H1 (cell line): ENCODE measurements at regions not wholly inside any gene's neighbourhood (a gene's known extent, or its start where the extent isn't known, plus 50 kb on each side); places are given as distances from the start of the nearest gene placed in this dataset.

Source experiments
- CTCF ChIA-PET: fragments of 300-600 bp; sonication (Branson Sonifier 250); formaldehyde crosslinking; loops from one replicate; lab custom pipeline; 2021; ENCODE audit not compliant: partially characterized antibody; lab: Charles Lee
- POLR2A ChIA-PET: fragments of 300-600 bp; sonication (Branson Sonifier 250); formaldehyde crosslinking; loops from one replicate; lab custom pipeline; 2021; ENCODE audit warnings: inconsistent platforms; ENCODE audit not compliant: partially characterized antibody; lab: Charles Lee
- DNase-seq, 2 experiments: peaks; one replicate each; pipeline versions ENCODE4 v3.0.0 to v3.0.0-alpha.2; 2010 to 2022; ENCODE audit warnings: low spot score in 2 of 2, low read depth in 1 of 2, mixed read lengths in 1 of 2
- FAIRE-seq: peaks from 2 replicates; lab custom pipeline; 2011; peaks lifted over from hg19 to GRCh38; lab: Jason Lieb, UNC
- H2AFZ ChIP-seq: 2 replicates; pipeline ENCODE4 v1.8.1; 2012; ENCODE audit warnings: low read length, inconsistent platforms
- H2AK5ac ChIP-seq: 2 replicates; pipeline ENCODE4 v1.6.1; 2013; ENCODE audit warnings: low read depth, low read length
- H2BK120ac ChIP-seq: replicated peaks from 2 replicates; pipeline ENCODE3; 2013; ENCODE audit warnings: low read depth, low read length, inconsistent platforms
- H2BK12ac ChIP-seq: 2 replicates; pipeline ENCODE4 v1.6.1; 2013; ENCODE audit warnings: low read depth, low read length
- H2BK15ac ChIP-seq: 2 replicates; pipeline ENCODE4 v1.6.1; 2013; ENCODE audit warnings: low read length
- H2BK20ac ChIP-seq: 2 replicates; pipeline ENCODE4 v1.6.1; 2013; ENCODE audit warnings: low read length
- H2BK5ac ChIP-seq: 2 replicates; pipeline ENCODE4 v1.6.1; 2013; ENCODE audit warnings: low read depth, low read length
- H3K14ac ChIP-seq: 2 replicates; pipeline ENCODE4 v1.6.1; 2013; ENCODE audit warnings: inconsistent platforms; ENCODE audit not compliant: insufficient read length
- H3K18ac ChIP-seq: 2 replicates; pipeline ENCODE4 v1.6.1; 2013; ENCODE audit warnings: low read length; ENCODE audit errors: extremely low read depth
- H3K23ac ChIP-seq: 2 replicates; pipeline ENCODE4 v1.6.1; 2013; ENCODE audit warnings: inconsistent platforms; ENCODE audit not compliant: insufficient read length
- H3K23me2 ChIP-seq: 2 replicates; pipeline ENCODE4 v1.6.1; 2013; ENCODE audit warnings: low read depth, low read length
- H3K27ac ChIP-seq: 2 replicates; pipeline ENCODE4 v1.6.1; 2011; ENCODE audit warnings: low read depth, low read length, inconsistent platforms
- H3K27me3 ChIP-seq, 4 experiments: replicated peaks in 1 of 4; 1 replicate in 1 of 4; 2 replicates in 3 of 4; pipeline versions ENCODE4 v1.6.1 to v1.8.1; 2011 to 2013; ENCODE audit warnings: low read length in 3 of 4, mild to moderate bottlenecking in 3 of 4, inconsistent platforms in 2 of 4, mixed read lengths in 2 of 4, moderate library complexity in 1 of 4; ENCODE audit not compliant: control insufficient read depth in 3 of 4, insufficient read depth in 3 of 4; ENCODE audit errors: extremely low read depth in 1 of 4
- H3K36me3 ChIP-seq, 4 experiments: 2 replicates each; pipeline versions ENCODE4 v1.6.1 to v1.8.1; 2011 to 2013; ENCODE audit warnings: mild to moderate bottlenecking in 4 of 4, low read length in 3 of 4, moderate library complexity in 2 of 4, control low read depth in 1 of 4, inconsistent platforms in 1 of 4; ENCODE audit not compliant: insufficient read depth in 4 of 4, control insufficient read depth in 2 of 4
- H3K4ac ChIP-seq: replicated peaks from 2 replicates; pipeline ENCODE3; 2013; ENCODE audit warnings: low read length, low read depth, mixed read lengths, inconsistent platforms; ENCODE audit not compliant: insufficient read length
- H3K4me1 ChIP-seq, 4 experiments: replicated peaks in 1 of 4; 1 replicate in 1 of 4; 2 replicates in 3 of 4; pipeline versions ENCODE4 v1.6.1 to v1.8.1; 2011 to 2013; ENCODE audit warnings: low read length in 3 of 4, inconsistent platforms in 2 of 4, mixed read lengths in 1 of 4; ENCODE audit not compliant: insufficient read depth in 4 of 4, control insufficient read depth in 3 of 4
- H3K4me2 ChIP-seq, 2 experiments: 2 replicates each; pipeline versions ENCODE4 v1.6.1 to v1.8.1; 2011 to 2013; ENCODE audit warnings: low read depth in 2 of 2, low read length in 2 of 2, control low read depth in 1 of 2, inconsistent platforms in 1 of 2, mild to moderate bottlenecking in 1 of 2; ENCODE audit not compliant: insufficient read depth in 1 of 2
- H3K4me3 ChIP-seq, 4 experiments: fragments of 200-600, 300-600 bp in 1 of 4; sonication (generic), shearing (Covaris generic), sonication (Bioruptor Twin) in 1 of 4; 2 replicates each; pipeline versions ENCODE4 v1.5.1 to v1.8.1; 2011 to 2016; ENCODE audit warnings: low read length in 4 of 4, low read depth in 3 of 4, control low read depth in 2 of 4, inconsistent platforms in 2 of 4, mild to moderate bottlenecking in 2 of 4, mixed read lengths in 1 of 4, moderate library complexity in 1 of 4; ENCODE audit not compliant: insufficient read depth in 2 of 4; ENCODE audit errors: extremely low read depth in 1 of 4
- H3K56ac ChIP-seq: replicated peaks from 2 replicates; pipeline ENCODE3; 2013; ENCODE audit warnings: low read depth, mild to moderate bottlenecking, mixed read lengths, low read length, inconsistent platforms; ENCODE audit not compliant: insufficient read length
- H3K79me1 ChIP-seq: 2 replicates; pipeline ENCODE4 v1.6.1; 2013; ENCODE audit warnings: low read depth, low read length, control low read depth
- H3K79me2 ChIP-seq, 2 experiments: 2 replicates each; pipeline versions ENCODE4 v1.6.1 to v1.8.1; 2012 to 2013; ENCODE audit warnings: low read length in 2 of 2, mild to moderate bottlenecking in 2 of 2, inconsistent platforms in 1 of 2; ENCODE audit not compliant: insufficient read depth in 2 of 2, control insufficient read depth in 1 of 2
- H3K9ac ChIP-seq, 4 experiments: replicated peaks in 1 of 4; 1 replicate in 1 of 4; 2 replicates in 3 of 4; pipeline versions ENCODE4 v1.6.1 to v1.8.1; 2011 to 2013; ENCODE audit warnings: low read depth in 3 of 4, low read length in 3 of 4, control low read depth in 2 of 4, mild to moderate bottlenecking in 2 of 4, moderate library complexity in 2 of 4, inconsistent platforms in 1 of 4; ENCODE audit errors: extremely low read depth in 1 of 4
- H3K9me3 ChIP-seq, 2 experiments: 2 replicates each; pipeline versions ENCODE4 v1.6.1 to v1.8.1; 2012 to 2013; ENCODE audit warnings: mild to moderate bottlenecking in 2 of 2, moderate library complexity in 2 of 2, control low read depth in 1 of 2, inconsistent platforms in 1 of 2, low read depth in 1 of 2, low read length in 1 of 2, mixed read lengths in 1 of 2; ENCODE audit not compliant: insufficient read depth in 2 of 2
- H4K20me1 ChIP-seq, 2 experiments: replicated peaks in 1 of 2; 2 replicates each; pipeline versions ENCODE3 to v1.8.1; 2011 to 2013; ENCODE audit warnings: inconsistent platforms in 2 of 2, low read length in 2 of 2, mild to moderate bottlenecking in 1 of 2; ENCODE audit not compliant: insufficient read depth in 2 of 2, control insufficient read depth in 1 of 2
- H4K5ac ChIP-seq: 2 replicates; pipeline ENCODE4 v1.6.1; 2013; ENCODE audit warnings: low read length, low read depth, mixed read lengths, inconsistent platforms; ENCODE audit not compliant: insufficient read length
- H4K8ac ChIP-seq: 2 replicates; pipeline ENCODE4 v1.8.0; 2013; ENCODE audit warnings: mild to moderate bottlenecking, moderate library complexity, low read length, inconsistent platforms; ENCODE audit not compliant: insufficient read depth; ENCODE audit errors: extremely low read depth
- H4K91ac ChIP-seq: replicated peaks from 2 replicates; pipeline ENCODE3; 2013; ENCODE audit warnings: low read length, mixed read lengths, inconsistent platforms; ENCODE audit not compliant: insufficient read length
- BACH1 ChIP-seq: IDR thresholded peaks from 2 replicates; pipeline ENCODE4 v1.6.1; 2012; ENCODE audit warnings: low read length, improper control_type of control experiment
- CHD2 ChIP-seq: IDR thresholded peaks from 2 replicates; pipeline ENCODE4 v1.6.1; 2012; ENCODE audit warnings: low read length, improper control_type of control experiment
- EGR1 ChIP-seq: IDR thresholded peaks from 2 replicates; pipeline ENCODE4 v1.6.1; 2011; ENCODE audit warnings: low read depth, low read length, borderline replicate concordance
- JUN ChIP-seq: IDR thresholded peaks from 2 replicates; pipeline ENCODE4 v1.6.1; 2011; ENCODE audit warnings: low read depth, mild to moderate bottlenecking, improper control_type of control experiment, low read length
- POU5F1 ChIP-seq: IDR thresholded peaks from 2 replicates; pipeline ENCODE4 v1.6.1; 2011; ENCODE audit warnings: low read depth, mild to moderate bottlenecking, low read length, moderate library complexity
- TBP ChIP-seq: IDR thresholded peaks from 2 replicates; pipeline ENCODE4 v1.6.1; 2011; ENCODE audit warnings: low read depth, low read length, improper control_type of control experiment
- WGBS, 2 experiments: shearing (Covaris generic) in 1 of 2; methylation state at CpG; one replicate each; pipeline versions ENCODE4 v1.1.6 to v1.1.7; 2013 to 2015; ENCODE audit warnings: low lambda C conversion rate in 2 of 2, mixed read lengths in 2 of 2, inconsistent platforms in 1 of 2, low coverage in 1 of 2, missing lambda C conversion rate in 1 of 2; ENCODE audit not compliant: insufficient replicate concordance in 2 of 2, insufficient coverage in 1 of 2, insufficient read length in 1 of 2; ENCODE audit errors: extremely low coverage in 1 of 2, missing lambda C conversion rate in 1 of 2; 5-methylcytosine and 5-hydroxymethylcytosine counted together

DNA sequence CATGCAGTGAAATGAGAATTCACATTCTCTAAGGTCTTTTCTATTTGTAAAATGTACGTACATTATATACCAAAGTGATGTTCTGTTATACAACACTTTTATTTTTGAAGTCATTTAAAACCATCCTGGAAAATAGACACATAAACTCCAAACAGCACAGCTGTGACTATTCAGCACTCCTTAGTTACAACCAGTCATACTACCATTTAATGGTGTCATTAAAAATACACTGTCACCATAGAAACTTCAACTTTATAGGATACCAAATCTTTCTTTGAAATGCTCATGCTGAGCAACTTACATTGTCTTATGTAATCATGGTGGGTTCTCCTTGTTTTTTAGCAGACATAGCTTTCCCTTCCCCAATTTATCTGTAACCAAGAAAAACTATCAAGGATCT, 85.3 kb downstream of the METTL4 start:
- H3K23ac ChIP-seq, result no peak overlapping the region
- no peak overlapping the region for H3K14ac ChIP-seq
- no peaks in the 10 kb centered on the region for H3K9me3 ChIP-seq
- ChIA-PET CTCF (interaction anchor here (1.4 to 1.5 kb wide), 2 partner anchors 11 to 56 kb away, joined by 3 to 5 read pairs; no protein-coding TSS in a partner anchor), POLR2A (no interaction called here)
- no peak for DNase-seq
- H4K91ac ChIP-seq, result no peak overlapping the region
- H2AFZ ChIP-seq, result no peak overlapping the region
- H3K23me2 ChIP-seq, result no peaks in the 10 kb centered on the region
- H3K27me3 ChIP-seq, result no peaks in the 10 kb centered on the region
- H2BK15ac ChIP-seq, result no peak overlapping the region
- no peak for FAIRE-seq
- H3K56ac ChIP-seq, result no peak overlapping the region
- no peaks in the 10 kb centered on the region for H3K4me1 ChIP-seq
- H2BK5ac ChIP-seq, result no peak overlapping the region
- H2BK12ac ChIP-seq, result no peak overlapping the region
- H2AK5ac ChIP-seq, result no peak overlapping the region
- H4K8ac ChIP-seq, result no peak overlapping the region
- H3K4ac ChIP-seq, result no peak overlapping the region
- no peaks in the 10 kb centered on the region for H3K36me3 ChIP-seq
- no peak overlapping the region for H3K27ac ChIP-seq
- H2BK20ac ChIP-seq, result no peak overlapping the region
- no peaks in the 10 kb centered on the region for H3K79me1 ChIP-seq
- 96% methylated on average over 1 of the region's 1 CpG; no CpG with 5 or more reads in 1 of the 2 experiments for WGBS, 2 experiments
- H4K5ac ChIP-seq, result no peak overlapping the region
- H3K79me2 ChIP-seq, result no peaks in the 10 kb centered on the region
- H3K18ac ChIP-seq, result no peak overlapping the region
- H4K20me1 ChIP-seq, result no peaks in the 10 kb centered on the region
- H2BK120ac ChIP-seq, result no peak overlapping the region
- no peak overlapping the region for H3K4me3 ChIP-seq
- H3K9ac ChIP-seq, result no peak overlapping the region
- TF ChIP-seq CHD2, result no peak
- TF ChIP-seq BACH1, result no peak
- TF ChIP-seq JUN, result no peak
- no peak for TF ChIP-seq EGR1
- no peak for TF ChIP-seq TBP
- no peak for TF ChIP-seq POU5F1
- no peak overlapping the region for H3K4me2 ChIP-seq
